ENCODE measurements at regions not wholly inside any gene's neighbourhood (a gene's known extent, or its start where the extent isn't known, plus 50 kb on each side); places are given as distances from the start of the nearest gene placed in this dataset.

DNA sequence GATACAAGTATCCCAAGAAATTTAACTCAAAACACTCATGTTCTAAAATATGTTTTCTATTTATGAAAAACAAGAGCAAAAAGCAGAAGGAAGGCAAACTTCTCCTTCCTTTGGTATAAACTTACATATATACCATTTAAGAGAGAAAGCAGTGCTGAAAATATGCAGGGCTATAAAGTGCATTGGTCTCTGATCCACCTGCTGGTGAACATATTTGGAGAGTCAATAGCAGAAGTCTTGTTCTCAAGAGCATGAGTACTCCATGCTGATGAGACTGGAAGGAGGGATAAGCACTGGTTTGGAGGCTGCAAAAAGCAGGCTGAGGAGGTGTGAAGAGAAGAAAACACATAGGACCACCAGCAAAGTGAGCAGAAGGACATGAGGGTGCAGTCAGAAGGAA lies 391.2 kb downstream of the STK39 start:
- Histone ChIP-seq H3K4me1 (ENCODE audit: low read length) (no peaks in the 10 kb centered on the region), H4K20me1 (ENCODE audit: insufficient read depth, low read depth, low read length) (no peaks in the 10 kb centered on the region), H3K36me3 (ENCODE audit: insufficient read depth, low read length) (no peaks in the 10 kb centered on the region), H3K27ac (ENCODE audit: low read length) (no peak overlapping the region), H3K9me2 (replicated peaks; ENCODE audit: insufficient read depth, low read length) (no peaks in the 10 kb centered on the region), H3K9me3 (ENCODE audit: low read length) (no peaks in the 10 kb centered on the region), H3K4me3 (ENCODE audit: low read length) (no peak overlapping the region), H2AFZ (ENCODE audit: low read length) (no peak overlapping the region), H3K27me3 (ENCODE audit: low read length) (0 out of 2 replicates have a peak, but pooled peaks cover 3% of the 10 kb centered on the region), H3K9ac (ENCODE audit: low read length) (no peak overlapping the region), H3K4me2 (ENCODE audit: low read depth, low read length, poor library complexity, severe bottlenecking) (no peak overlapping the region), H3K79me2 (ENCODE audit: low read length) (no peaks in the 10 kb centered on the region)
- no peak for DNase-seq

GRCh38 chr2:167855211-167855610 lies 392.2 kb downstream of the STK39 start:
- Histone ChIP-seq H3K9me3 (ENCODE audit: low read length) (no peaks in the 10 kb centered on the region), H4K20me1 (ENCODE audit: insufficient read depth, low read depth, low read length) (no peaks in the 10 kb centered on the region), H3K27me3 (ENCODE audit: low read length) (0 out of 2 replicates have a peak, but pooled peaks cover under 1% of the 10 kb centered on the region), H2AFZ (ENCODE audit: low read length) (no peak overlapping the region), H3K9ac (ENCODE audit: low read length) (no peak overlapping the region), H3K36me3 (ENCODE audit: insufficient read depth, low read length) (no peaks in the 10 kb centered on the region), H3K4me2 (ENCODE audit: low read depth, low read length, poor library complexity, severe bottlenecking) (no peak overlapping the region), H3K27ac (ENCODE audit: low read length) (no peak overlapping the region), H3K4me1 (ENCODE audit: low read length) (no peaks in the 10 kb centered on the region), H3K79me2 (ENCODE audit: low read length) (no peaks in the 10 kb centered on the region), H3K4me3 (ENCODE audit: low read length) (no peak overlapping the region), H3K9me2 (replicated peaks; ENCODE audit: insufficient read depth, low read length) (no peaks in the 10 kb centered on the region)
- DNase-seq, result no peak

DNA sequence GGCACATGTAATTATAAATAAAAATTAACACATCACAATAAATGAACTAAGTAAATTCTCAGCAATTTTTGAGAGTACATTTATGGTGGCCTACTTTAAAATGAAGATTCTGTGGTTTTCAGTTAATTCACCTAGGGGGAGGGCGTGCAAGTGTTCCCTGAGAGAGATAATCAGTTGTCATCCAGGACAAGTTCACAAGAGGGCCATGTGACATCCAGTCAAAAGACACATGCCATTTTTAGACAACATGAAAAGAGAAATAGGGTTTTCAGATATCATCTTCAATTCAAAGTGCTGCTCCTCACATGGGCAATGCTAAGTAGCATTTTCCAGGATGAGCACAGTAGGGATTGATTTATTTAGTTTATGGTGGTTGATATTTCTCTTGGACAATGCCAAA lies 393.7 kb downstream of the STK39 start:
- Histone ChIP-seq H3K4me2 (ENCODE audit: low read depth, low read length, poor library complexity, severe bottlenecking) (no peak overlapping the region), H3K9me2 (replicated peaks; ENCODE audit: insufficient read depth, low read length) (no peaks in the 10 kb centered on the region), H3K4me3 (ENCODE audit: low read length) (no peak overlapping the region)

DNA sequence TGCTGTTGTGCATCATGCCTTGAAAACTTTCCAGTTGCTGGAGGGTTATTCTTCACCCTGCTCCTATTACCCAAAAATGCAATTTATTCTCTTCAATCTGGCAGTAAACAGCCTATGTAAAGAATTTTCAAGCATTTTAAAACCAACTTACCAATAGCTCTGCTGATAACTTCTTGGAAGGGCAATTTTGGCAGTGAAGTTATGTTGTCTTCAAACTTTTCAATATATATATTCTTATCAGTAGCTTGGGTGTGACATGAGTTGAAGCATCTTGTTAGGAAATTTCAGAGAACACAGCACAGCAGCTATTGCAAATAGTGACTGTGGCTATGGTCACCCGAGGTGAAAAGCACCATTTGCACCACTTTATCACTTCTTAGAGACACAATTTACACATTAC lies 395.5 kb downstream of the STK39 start:
- no peak overlapping the region for H3K9ac ChIP-seq (ENCODE audit: low read length)
- no peaks in the 10 kb centered on the region for H3K9me3 ChIP-seq (ENCODE audit: low read length)
- no peaks in the 10 kb centered on the region for H3K79me2 ChIP-seq (ENCODE audit: low read length)
- no peaks in the 10 kb centered on the region for H3K9me2 ChIP-seq (replicated peaks; ENCODE audit: insufficient read depth, low read length)
- no peak overlapping the region for H2AFZ ChIP-seq (ENCODE audit: low read length)
- no peaks in the 10 kb centered on the region for H3K4me1 ChIP-seq (ENCODE audit: low read length)
- H3K27ac ChIP-seq (ENCODE audit: low read length), result no peak overlapping the region
- DNase-seq, result no peak
- H3K4me3 ChIP-seq (ENCODE audit: low read length), result no peak overlapping the region
- no peaks in the 10 kb centered on the region for H4K20me1 ChIP-seq (ENCODE audit: insufficient read depth, low read depth, low read length)
- no peaks in the 10 kb centered on the region for H3K27me3 ChIP-seq (ENCODE audit: low read length)
- no peaks in the 10 kb centered on the region for H3K36me3 ChIP-seq (ENCODE audit: insufficient read depth, low read length)
- no peak overlapping the region for H3K4me2 ChIP-seq (ENCODE audit: low read depth, low read length, poor library complexity, severe bottlenecking)

More for the DNA sequence above, 393.7 kb downstream of the STK39 start:
- Histone ChIP-seq H3K79me2 (ENCODE audit: low read length) (no peaks in the 10 kb centered on the region), H3K27ac (ENCODE audit: low read length) (no peak overlapping the region), H3K9me3 (ENCODE audit: low read length) (no peaks in the 10 kb centered on the region), H3K9ac (ENCODE audit: low read length) (no peak overlapping the region), H3K27me3 (ENCODE audit: low read length) (no peaks in the 10 kb centered on the region), H3K36me3 (ENCODE audit: insufficient read depth, low read length) (no peaks in the 10 kb centered on the region), H3K4me1 (ENCODE audit: low read length) (no peaks in the 10 kb centered on the region), H4K20me1 (ENCODE audit: insufficient read depth, low read depth, low read length) (no peaks in the 10 kb centered on the region), H2AFZ (ENCODE audit: low read length) (no peak overlapping the region)
- no peak for DNase-seq

GRCh38 chr2:167851323-167851860 lies 396.0 kb downstream of the STK39 start:
- H3K9me2 ChIP-seq (replicated peaks; ENCODE audit: insufficient read depth, low read length), result no peaks in the 10 kb centered on the region
- no peak overlapping the region for H3K4me3 ChIP-seq (ENCODE audit: low read length)
- no peaks in the 10 kb centered on the region for H3K27me3 ChIP-seq (ENCODE audit: low read length)
- no peak overlapping the region for H3K9ac ChIP-seq (ENCODE audit: low read length)
- H3K9me3 ChIP-seq (ENCODE audit: low read length), result no peaks in the 10 kb centered on the region
- no peak for DNase-seq
- no peaks in the 10 kb centered on the region for H4K20me1 ChIP-seq (ENCODE audit: insufficient read depth, low read depth, low read length)
- no peaks in the 10 kb centered on the region for H3K36me3 ChIP-seq (ENCODE audit: insufficient read depth, low read length)
- no peaks in the 10 kb centered on the region for H3K79me2 ChIP-seq (ENCODE audit: low read length)
- no peak overlapping the region for H3K4me2 ChIP-seq (ENCODE audit: low read depth, low read length, poor library complexity, severe bottlenecking)
- H3K27ac ChIP-seq (ENCODE audit: low read length), result no peak overlapping the region
- H3K4me1 ChIP-seq (ENCODE audit: low read length), result no peaks in the 10 kb centered on the region
- no peak overlapping the region for H2AFZ ChIP-seq (ENCODE audit: low read length)

DNA sequence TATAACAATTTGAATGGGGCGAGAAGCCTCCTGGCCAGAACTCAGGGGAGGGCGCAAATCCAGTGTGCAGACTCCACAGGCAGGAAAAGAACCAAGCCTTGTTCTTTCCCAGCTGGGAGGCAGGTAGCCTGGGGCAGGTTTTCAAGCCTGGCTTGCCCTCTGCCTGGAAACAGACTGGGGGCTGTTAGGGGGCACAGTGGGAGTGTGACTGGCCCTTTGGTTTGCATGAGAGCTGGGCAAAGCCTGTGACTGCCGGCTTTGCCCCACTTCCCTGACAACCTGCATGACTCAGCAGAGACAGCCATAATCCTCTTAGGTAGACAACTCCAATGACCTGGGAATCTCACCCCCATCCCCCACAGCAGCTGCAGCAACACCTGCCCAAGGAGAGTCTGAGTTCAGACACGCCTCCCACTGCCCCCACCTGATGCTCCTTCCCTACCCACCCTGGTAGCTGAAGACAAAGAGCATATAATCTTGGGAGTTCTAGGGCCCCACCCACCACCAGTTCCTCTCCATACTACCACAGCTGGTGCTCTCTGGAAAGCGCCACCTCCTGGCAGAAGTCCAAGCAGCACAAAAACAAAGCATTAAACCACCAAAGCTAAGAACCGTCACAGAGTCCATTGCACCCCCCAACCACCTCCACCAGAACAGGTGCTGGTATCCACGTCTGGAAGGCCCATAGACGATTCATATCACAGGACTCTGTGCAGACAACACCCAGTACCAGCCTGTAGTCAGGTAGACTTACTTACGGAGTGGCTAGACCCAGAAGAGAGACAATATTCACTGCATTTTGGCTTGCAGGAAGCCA lies 402.5 kb downstream of the STK39 start:
- Histone ChIP-seq H3K4me2 (ENCODE audit: low read depth, low read length, poor library complexity, severe bottlenecking) (no peak overlapping the region), H3K27me3 (ENCODE audit: low read length) (no peaks in the 10 kb centered on the region), H4K20me1 (ENCODE audit: insufficient read depth, low read depth, low read length) (no peaks in the 10 kb centered on the region)

GRCh38 chr2:167843657-167844056 lies 403.7 kb downstream of the STK39 start:
- Histone ChIP-seq H3K79me2 (ENCODE audit: low read length) (no peaks in the 10 kb centered on the region), H3K9me3 (ENCODE audit: low read length) (no peaks in the 10 kb centered on the region), H3K36me3 (ENCODE audit: insufficient read depth, low read length) (no peaks in the 10 kb centered on the region), H3K4me2 (ENCODE audit: low read depth, low read length, poor library complexity, severe bottlenecking) (no peak overlapping the region), H3K4me1 (ENCODE audit: low read length) (no peaks in the 10 kb centered on the region), H3K27ac (ENCODE audit: low read length) (no peak overlapping the region), H3K4me3 (ENCODE audit: low read length) (no peak overlapping the region), H3K9me2 (replicated peaks; ENCODE audit: insufficient read depth, low read length) (no peaks in the 10 kb centered on the region), H3K27me3 (ENCODE audit: low read length) (no peaks in the 10 kb centered on the region), H3K9ac (ENCODE audit: low read length) (no peak overlapping the region), H2AFZ (ENCODE audit: low read length) (no peak overlapping the region), H4K20me1 (ENCODE audit: insufficient read depth, low read depth, low read length) (no peaks in the 10 kb centered on the region)
- no peak for DNase-seq

More for the DNA sequence above, 402.5 kb downstream of the STK39 start:
- no peaks in the 10 kb centered on the region for H3K9me3 ChIP-seq (ENCODE audit: low read length)
- H3K4me1 ChIP-seq (ENCODE audit: low read length), result no peaks in the 10 kb centered on the region
- H3K27ac ChIP-seq (ENCODE audit: low read length), result no peak overlapping the region
- H2AFZ ChIP-seq (ENCODE audit: low read length), result no peak overlapping the region
- peak; percentile 81 for DNase-seq
- H3K4me3 ChIP-seq (ENCODE audit: low read length), result no peak overlapping the region
- H3K9me2 ChIP-seq (replicated peaks; ENCODE audit: insufficient read depth, low read length), result no peaks in the 10 kb centered on the region
- H3K9ac ChIP-seq (ENCODE audit: low read length), result no peak overlapping the region
- no peaks in the 10 kb centered on the region for H3K79me2 ChIP-seq (ENCODE audit: low read length)
- no peaks in the 10 kb centered on the region for H3K36me3 ChIP-seq (ENCODE audit: insufficient read depth, low read length)

GRCh38 chr2:167843217-167843616 lies 404.2 kb downstream of the STK39 start:
- no peaks in the 10 kb centered on the region for H3K9me2 ChIP-seq (replicated peaks; ENCODE audit: insufficient read depth, low read length)
- H3K9me3 ChIP-seq (ENCODE audit: low read length), result no peaks in the 10 kb centered on the region
- no peaks in the 10 kb centered on the region for H3K36me3 ChIP-seq (ENCODE audit: insufficient read depth, low read length)
- no peaks in the 10 kb centered on the region for H3K27me3 ChIP-seq (ENCODE audit: low read length)
- H2AFZ ChIP-seq (ENCODE audit: low read length), result no peak overlapping the region
- no peaks in the 10 kb centered on the region for H3K79me2 ChIP-seq (ENCODE audit: low read length)
- H3K27ac ChIP-seq (ENCODE audit: low read length), result no peak overlapping the region
- H3K9ac ChIP-seq (ENCODE audit: low read length), result no peak overlapping the region
- H3K4me1 ChIP-seq (ENCODE audit: low read length), result no peaks in the 10 kb centered on the region
- H3K4me2 ChIP-seq (ENCODE audit: low read depth, low read length, poor library complexity, severe bottlenecking), result no peak overlapping the region
- H4K20me1 ChIP-seq (ENCODE audit: insufficient read depth, low read depth, low read length), result no peaks in the 10 kb centered on the region
- DNase-seq, result no peak
- no peak overlapping the region for H3K4me3 ChIP-seq (ENCODE audit: low read length)

All from Karpas-422 (cell line).